ES-I3 (cell line): ENCODE measurements at regions not wholly inside any gene's neighbourhood (a gene's known extent, or its start where the extent isn't known, plus 50 kb on each side); places are given as distances from the start of the nearest gene placed in this dataset.

Experiments
- H3K36me3 ChIP-seq: 2 replicates; pipeline ENCODE4 v1.6.1; 2013; ENCODE audit warnings: mild to moderate bottlenecking, low read length, control low read depth, moderate library complexity; ENCODE audit not compliant: insufficient read depth
- H3K4me1 ChIP-seq: 2 replicates; pipeline ENCODE4 v1.6.1; 2013; ENCODE audit warnings: mild to moderate bottlenecking, control low read depth, low read length; ENCODE audit not compliant: insufficient read depth
- H3K9ac ChIP-seq: 2 replicates; pipeline ENCODE4 v1.6.1; 2013; ENCODE audit warnings: low read depth, mild to moderate bottlenecking, low read length, moderate library complexity
- H3K9me3 ChIP-seq: 2 replicates; pipeline ENCODE4 v1.6.1; 2013; ENCODE audit warnings: mild to moderate bottlenecking, low read length, moderate library complexity; ENCODE audit not compliant: control insufficient read depth, insufficient read depth

DNA sequence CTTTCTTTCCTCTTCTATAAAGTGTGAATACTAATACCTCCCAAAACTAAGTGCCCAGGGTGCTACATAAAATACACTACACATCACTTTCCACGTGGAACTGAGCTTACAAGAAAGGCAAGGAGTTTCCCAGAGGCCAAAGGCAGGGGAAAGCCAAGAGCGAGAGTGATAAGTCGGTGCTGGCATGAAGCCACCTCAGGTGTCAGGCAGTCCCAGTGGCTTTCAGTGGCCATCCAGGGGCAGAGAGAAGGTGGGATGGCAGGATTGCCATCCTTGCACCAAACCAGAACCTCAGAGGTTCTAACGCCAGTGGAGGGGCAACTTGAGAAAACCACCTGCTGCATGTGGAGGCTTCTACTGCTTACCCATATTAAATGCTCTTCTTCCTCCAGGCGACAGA lies 79.7 kb upstream of the DIO3 start:
- Histone ChIP-seq H3K9me3 (no peaks in the 10 kb centered on the region; the same call in 1 of the 2 replicates), H3K9ac (no peak overlapping the region), H3K36me3 (no peaks in the 10 kb centered on the region; the same call in 1 of the 2 replicates), H3K4me1 (peaks cover 6% of the 10 kb centered on the region)

DNA sequence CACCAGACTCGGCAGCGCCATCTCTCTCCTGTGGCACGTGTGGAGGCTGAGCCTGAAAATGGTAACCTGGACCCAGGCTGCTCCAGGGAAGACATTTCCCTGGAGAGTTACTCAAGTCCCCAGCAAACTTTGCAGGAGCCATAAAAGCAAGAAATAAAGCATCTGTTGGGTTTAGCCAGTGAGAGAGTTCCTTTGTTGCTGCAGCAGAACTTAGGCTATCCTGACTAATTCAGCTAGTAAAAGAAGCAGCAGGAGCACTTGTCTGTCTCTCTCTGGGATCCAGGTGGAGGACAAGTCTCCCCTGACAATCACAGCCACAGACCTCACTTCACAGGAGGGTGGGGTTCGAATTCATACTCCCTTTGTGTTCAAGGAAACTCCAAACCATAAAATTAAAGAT lies 79.2 kb upstream of the DIO3 start:
- no peaks in the 10 kb centered on the region; the same call in 1 of the 2 replicates for H3K9me3 ChIP-seq
- H3K36me3 ChIP-seq, result no peaks in the 10 kb centered on the region; the same call in 1 of the 2 replicates
- H3K9ac ChIP-seq, result no peak overlapping the region
- peaks cover 6% of the 10 kb centered on the region for H3K4me1 ChIP-seq

DNA sequence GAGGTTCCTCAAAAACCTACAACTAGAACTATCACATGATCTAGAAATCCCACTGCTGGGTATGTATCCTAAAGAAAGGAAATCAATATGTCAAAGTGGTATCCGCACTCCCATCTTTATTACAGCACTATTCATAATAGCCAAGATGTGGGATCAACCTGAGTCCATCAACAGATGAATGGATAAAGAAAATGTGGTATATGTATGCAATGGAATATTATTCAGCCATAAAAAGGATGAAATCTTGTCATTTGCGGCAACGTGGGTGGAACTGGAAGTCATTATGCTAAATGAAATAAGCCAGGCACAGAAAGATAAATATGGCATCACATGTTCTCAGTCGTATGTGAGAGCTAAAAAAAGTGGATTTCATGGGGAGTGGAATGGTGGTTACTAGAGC lies 77.5 kb upstream of the DIO3 start:
- Histone ChIP-seq H3K9me3 (no peaks in the 10 kb centered on the region; the same call in 1 of the 2 replicates), H3K4me1 (no peaks in the 10 kb centered on the region), H3K36me3 (no peaks in the 10 kb centered on the region; the same call in 1 of the 2 replicates), H3K9ac (no peak overlapping the region)

DNA sequence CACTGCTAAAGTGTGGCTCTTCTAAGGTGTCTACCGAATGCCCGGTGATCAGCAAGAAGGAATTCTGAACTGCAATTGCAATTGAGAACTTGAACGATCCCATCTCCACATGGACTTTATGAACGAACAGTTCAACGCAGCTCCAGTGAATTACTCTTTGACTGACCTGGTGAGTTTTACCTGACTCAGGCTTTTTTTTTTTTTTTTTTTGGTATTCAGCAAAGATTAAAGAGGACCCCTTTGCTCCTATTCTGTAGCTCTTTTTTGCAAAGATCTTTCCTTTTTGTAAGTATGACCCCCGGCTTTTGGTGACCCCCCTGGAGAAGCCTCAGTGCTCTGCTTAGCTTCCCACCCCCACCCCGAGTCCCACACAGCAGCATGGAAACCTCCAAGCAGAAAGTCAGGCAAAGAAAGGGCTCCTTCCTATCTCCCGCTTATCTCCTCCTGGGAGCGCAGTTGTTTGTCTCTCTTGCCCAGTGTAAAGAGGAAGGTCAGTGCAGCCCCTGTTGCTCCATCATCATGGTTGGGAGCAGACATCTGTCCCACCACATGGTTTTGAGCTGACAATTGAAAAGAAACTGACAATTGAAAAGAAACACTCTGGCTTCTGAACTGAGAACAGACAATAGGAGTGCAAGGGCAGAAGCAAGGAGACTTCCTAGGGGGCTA lies 72.1 kb upstream of the DIO3 start:
- no peaks in the 10 kb centered on the region for H3K36me3 ChIP-seq
- H3K9me3 ChIP-seq, result no peaks in the 10 kb centered on the region
- no peak overlapping the region for H3K9ac ChIP-seq
- no peaks in the 10 kb centered on the region for H3K4me1 ChIP-seq

DNA sequence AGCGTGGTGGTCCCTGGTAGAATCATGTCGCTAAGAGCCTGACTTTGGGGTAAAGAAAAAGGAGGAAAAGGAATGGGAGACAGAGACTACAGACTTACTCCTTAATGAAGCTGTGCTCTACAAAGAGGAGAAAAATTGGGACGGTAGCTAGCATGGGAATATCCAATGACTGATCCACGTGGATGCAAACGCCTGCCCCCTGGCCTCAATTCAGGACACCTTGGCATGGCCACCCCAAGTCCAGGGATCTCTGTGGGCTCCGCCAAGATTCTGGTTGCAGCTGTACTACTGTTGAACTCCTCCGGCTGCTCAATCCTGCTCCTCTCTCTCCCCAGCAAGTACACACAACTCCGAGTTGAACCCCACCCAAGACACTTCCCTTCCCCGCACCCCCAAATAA lies 70.5 kb upstream of the DIO3 start:
- Histone ChIP-seq H3K4me1 (peaks cover 7% of the 10 kb centered on the region), H3K9me3 (no peaks in the 10 kb centered on the region), H3K36me3 (no peaks in the 10 kb centered on the region), H3K9ac (no peak overlapping the region)

DNA sequence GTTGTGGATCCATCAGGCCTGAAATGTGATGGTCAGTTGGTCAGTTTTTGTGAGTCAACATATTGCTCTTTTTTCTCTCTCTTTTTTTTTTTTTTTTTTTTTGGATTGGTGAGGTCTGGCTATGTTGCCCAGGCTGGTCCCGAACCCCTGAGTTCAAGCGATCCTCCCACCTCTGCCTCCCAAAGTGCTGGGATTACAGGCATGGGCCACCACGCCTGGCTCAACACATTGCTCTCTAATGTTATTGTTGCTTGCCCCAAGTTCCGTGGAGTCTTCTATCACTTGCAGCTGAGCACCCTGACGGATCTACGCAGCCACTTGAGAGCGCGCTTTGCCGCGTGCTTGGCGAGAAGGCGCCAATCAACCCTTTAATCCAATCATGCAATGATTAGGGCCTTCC lies 69.5 kb upstream of the DIO3 start:
- no peaks in the 10 kb centered on the region for H3K9me3 ChIP-seq
- H3K4me1 ChIP-seq, result peaks cover 12% of the 10 kb centered on the region
- H3K9ac ChIP-seq, result no peak overlapping the region
- H3K36me3 ChIP-seq, result no peaks in the 10 kb centered on the region

DNA sequence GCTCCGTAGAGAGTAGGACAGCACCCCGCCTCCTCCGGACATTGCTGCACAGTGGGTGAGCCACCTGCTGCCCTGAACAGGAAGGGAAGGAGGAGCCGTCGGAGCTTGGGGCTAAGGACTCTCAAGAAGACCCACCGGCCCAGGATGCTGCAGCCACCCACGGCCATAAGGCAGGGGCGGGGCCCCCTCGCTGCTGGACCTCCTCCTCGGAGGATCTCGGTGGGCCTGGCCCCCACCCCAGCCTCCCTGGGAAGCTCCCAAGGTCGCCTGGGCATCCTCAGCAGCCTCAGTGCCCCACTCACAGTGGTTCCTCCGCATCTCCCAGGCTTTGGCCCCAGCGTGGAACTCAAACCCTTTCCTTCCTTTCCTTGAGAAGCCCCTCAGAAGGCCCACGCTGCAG lies 68.6 kb upstream of the DIO3 start:
- no peaks in the 10 kb centered on the region for H3K36me3 ChIP-seq
- H3K9ac ChIP-seq, result no peak overlapping the region
- H3K4me1 ChIP-seq, result peaks cover 18% of the 10 kb centered on the region
- no peaks in the 10 kb centered on the region for H3K9me3 ChIP-seq

DNA sequence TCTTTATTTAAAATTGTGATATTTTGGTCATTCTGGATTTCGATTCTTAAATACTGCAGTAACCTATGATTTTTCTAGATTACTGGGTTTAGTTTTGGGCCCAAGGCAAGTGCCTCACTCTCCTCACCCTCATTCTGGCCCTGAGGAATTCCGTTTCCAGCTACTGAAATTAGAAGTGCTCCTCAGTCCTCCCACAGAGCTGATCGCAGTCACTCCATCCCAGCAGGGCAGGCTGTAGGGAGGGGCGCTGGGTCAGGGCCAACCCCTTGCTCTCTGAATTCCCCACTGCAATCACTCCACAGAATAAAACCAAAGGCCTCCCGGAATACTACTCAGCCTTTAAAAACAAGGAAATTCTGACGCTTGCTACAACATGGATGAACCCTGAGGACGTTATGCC lies 66.5 kb upstream of the DIO3 start:
- no peak overlapping the region for H3K9ac ChIP-seq
- H3K9me3 ChIP-seq, result no peaks in the 10 kb centered on the region
- H3K4me1 ChIP-seq, result peaks cover 18% of the 10 kb centered on the region
- no peaks in the 10 kb centered on the region for H3K36me3 ChIP-seq

DNA sequence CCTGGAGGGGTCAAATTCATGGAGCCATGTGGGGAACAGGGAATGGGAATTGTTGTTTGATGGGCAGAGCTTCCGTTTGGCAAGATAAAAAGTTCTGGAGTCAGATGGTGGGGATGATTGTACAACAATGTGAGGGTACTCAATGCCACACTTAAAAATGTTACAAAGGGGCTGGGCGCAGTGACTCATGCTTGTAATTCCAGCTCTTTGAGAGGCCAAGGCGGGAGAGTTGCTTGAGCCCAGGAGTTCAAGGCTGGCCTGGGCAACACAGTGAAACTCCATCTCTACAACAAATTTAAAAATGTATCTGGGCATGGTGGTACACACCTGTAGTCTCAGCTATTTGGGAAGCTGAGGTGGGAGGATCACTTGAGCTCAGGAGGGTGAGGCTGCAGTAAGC lies 66.0 kb upstream of the DIO3 start:
- Histone ChIP-seq H3K4me1 (peaks cover 18% of the 10 kb centered on the region), H3K9ac (no peak overlapping the region), H3K36me3 (no peaks in the 10 kb centered on the region), H3K9me3 (no peaks in the 10 kb centered on the region)

DNA sequence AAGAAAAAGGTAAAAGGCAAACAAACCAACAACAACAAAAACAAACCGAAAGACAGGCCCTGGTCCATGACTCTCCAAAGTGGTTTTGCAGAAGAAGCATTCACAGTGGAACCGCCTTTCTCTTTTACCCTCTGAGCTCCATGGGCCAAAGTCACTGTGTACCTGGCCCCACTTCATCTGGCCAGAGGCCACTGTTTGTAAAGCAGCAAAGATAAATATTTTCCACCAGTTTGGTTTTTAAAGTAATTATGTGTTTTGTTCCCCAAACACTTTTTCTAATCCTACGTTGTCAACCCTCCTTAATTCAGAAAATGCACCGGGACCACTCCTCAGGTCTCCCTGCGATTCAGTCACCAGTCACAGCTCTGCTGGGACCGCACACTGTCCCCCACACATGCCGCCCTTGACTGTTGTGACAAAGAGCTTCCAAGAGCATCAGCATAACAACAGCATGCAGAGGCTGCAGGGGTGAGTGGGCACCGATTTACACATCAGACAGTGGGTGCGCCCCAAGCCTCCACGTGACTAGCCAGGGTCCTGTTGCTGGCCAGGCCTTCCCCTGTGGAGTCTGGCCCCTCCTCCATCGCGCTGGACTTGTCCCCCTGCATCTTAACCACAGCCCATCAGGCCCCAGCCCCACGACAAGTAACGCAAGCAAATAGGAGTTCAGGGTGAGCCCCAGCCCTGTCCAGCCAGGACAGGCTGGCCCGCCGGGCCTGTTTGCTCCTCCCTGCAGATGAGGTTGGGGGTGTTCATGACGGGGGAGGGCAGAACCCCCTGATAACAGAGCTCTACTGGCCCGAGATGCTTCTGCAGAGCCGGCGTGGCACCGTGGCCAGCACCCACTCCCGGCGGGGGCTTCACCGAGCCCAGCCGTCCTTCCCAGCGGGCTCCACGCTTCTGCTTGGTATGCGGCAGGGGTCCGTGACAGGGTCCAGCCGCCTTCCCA lies 65.2 kb upstream of the DIO3 start:
- H3K9ac ChIP-seq, result no peak overlapping the region
- H3K9me3 ChIP-seq, result no peaks in the 10 kb centered on the region
- H3K36me3 ChIP-seq, result no peaks in the 10 kb centered on the region
- peaks cover 18% of the 10 kb centered on the region for H3K4me1 ChIP-seq

DNA sequence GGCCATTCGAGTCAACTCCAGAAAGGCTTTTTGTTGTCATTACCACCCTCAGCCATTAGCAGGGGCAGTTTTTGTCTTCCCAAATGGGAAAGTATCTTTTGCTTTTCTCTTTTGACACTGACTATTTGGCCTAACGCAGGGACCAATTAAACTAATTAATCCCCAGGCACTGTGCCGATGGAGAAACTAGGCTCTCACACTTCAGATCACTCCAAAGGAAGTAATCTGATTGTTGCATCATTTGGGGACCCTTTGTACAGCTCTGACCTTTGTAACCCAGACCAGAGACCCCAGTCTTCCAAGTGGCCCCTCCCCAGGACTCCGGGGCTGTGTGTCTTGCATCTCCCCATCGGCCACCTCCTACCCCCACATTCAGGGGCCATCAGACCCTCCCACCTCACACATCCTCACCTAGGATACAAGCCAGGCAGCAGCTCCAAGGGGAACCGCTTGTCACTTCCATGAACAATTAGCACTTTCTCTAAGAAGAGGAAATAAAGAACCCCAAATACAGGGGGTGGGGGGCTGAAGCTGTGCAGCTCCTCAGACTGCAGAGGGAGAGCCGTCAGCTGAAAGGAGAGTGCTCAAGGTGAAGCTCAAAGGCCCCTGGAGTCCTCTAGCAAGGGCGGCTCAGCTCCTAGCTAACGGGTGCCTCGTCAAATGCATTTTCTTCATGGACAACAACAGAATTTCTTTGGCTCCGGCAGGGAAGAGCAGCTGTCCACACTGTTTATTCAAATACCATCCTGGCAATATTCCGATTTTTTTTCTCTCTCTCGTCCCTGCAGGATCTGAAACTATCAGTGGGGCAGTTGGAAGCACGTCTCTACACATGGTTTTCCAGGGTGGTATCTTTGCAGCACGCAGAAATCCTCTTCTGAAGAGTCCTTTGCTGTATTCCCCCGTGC lies 64.3 kb upstream of the DIO3 start:
- peaks cover 18% of the 10 kb centered on the region for H3K4me1 ChIP-seq
- no peak overlapping the region for H3K9ac ChIP-seq
- H3K9me3 ChIP-seq, result no peaks in the 10 kb centered on the region
- no peaks in the 10 kb centered on the region for H3K36me3 ChIP-seq

DNA sequence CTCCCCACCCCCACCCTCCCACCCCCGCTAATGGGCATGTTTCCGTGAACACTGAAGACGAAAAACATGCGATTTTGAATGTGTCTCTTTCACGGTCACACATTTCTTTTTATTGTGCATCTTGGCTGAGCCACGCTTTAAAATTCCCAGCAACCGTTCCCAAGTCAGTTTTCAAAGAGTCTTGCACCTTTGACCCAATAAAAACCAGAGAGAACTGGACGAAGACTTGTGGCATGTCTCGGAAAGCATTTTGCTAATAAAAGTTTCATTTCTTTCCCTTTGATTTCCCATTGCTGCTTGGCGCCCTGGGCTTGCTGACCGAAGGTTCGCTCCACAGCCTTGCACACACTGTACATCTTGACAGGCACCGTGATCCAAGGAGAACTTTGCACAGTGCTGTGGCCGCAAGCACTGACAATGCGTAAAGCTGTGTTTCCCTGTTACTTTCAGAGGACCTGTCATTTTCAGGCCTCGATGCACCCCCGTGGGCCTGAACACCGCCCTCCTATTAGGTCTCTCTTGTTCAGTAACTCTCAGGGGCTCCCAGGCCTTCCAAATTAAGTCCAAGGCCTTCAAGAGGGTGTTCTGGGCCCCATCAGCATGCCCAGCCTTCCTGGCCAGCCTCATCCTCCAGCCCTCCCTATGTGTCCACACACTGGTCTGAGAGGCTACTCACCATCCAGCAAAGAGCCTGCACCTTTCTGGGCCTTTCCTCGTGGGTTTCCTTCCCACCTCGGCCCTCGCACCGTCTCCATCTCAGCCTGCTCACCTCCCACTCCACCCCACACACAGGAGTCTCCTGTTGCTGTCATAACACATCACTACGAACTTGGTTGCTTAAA lies 63.4 kb upstream of the DIO3 start:
- Histone ChIP-seq H3K4me1 (peaks cover 18% of the 10 kb centered on the region), H3K36me3 (no peaks in the 10 kb centered on the region), H3K9ac (no peak overlapping the region), H3K9me3 (no peaks in the 10 kb centered on the region)

DNA sequence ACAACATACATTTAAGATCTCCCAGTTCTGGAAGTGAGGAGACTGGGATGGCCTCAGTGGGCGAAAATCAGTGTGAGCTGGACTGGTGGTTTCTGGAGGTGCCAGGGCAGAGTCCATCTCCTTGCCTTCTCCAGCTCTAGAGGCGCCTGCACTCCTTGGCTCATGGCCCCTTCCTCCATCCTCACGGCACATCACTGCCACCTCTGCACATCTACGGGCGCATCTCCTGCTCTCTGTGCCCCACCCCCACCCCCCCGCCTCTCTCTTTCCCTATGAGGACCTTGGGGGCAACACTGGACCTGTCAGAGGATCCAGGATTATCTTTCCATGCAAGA lies 62.8 kb upstream of the DIO3 start:
- H3K9ac ChIP-seq, result no peak overlapping the region
- H3K4me1 ChIP-seq, result peaks cover 18% of the 10 kb centered on the region
- H3K9me3 ChIP-seq, result peaks cover 1% of the 10 kb centered on the region; the same call in 1 of the 2 replicates
- H3K36me3 ChIP-seq, result no peaks in the 10 kb centered on the region
